Gastrocnemius medialis (tissue), 4 donors: ENCODE measurements at regions not wholly inside any gene's neighbourhood (a gene's known extent, or its start where the extent isn't known, plus 50 kb on each side); places are given as distances from the start of the nearest gene placed in this dataset.
"Not testable (repeated sequence)": the region's sequence is repeated elsewhere in the genome, so short reads cannot be mapped to it uniquely, and the experiment has no call there.

Source experiments
- ATAC-seq, 2 donors: fragments of 150-250 bp; one replicate each; pipeline ENCODE4 v1.9.1; 2016
- DNase-seq, 2 donors: peaks; one replicate each; pipeline ENCODE4 v3.0.0-alpha.2; 2019
- H3K27ac ChIP-seq, 4 donors: fragments of 200-600 bp; sonication (generic); 1 replicate in 1 of 4; 2 replicates in 3 of 4; pipeline ENCODE4 v1.5.1; 2016 to 2018; ENCODE audit warnings: mild to moderate bottlenecking in 2 of 4, moderate library complexity in 1 of 4
- H3K27me3 ChIP-seq, 3 donors: fragments of 200-600 bp; sonication (generic) in 2 of 3; 1 replicate in 1 of 3; 2 replicates in 2 of 3; pipeline versions ENCODE4 v1.5.1 to v1.6.0; 2016 to 2019; ENCODE audit warnings: mild to moderate bottlenecking in 1 of 3, moderate library complexity in 1 of 3
- H3K36me3 ChIP-seq, 2 donors: fragments of 200-600 bp; sonication (generic) in 1 of 2; one replicate each; pipeline ENCODE4 v1.5.1; 2017 to 2018
- H3K4me1 ChIP-seq, 2 donors: fragments of 200-600 bp; sonication (generic) in 1 of 2; one replicate each; pipeline ENCODE4 v1.5.1; 2016 to 2017; ENCODE audit warnings: mild to moderate bottlenecking in 2 of 2
- H3K4me3 ChIP-seq, 4 donors: fragments of 200-600 bp; sonication (generic) in 3 of 4; 1 replicate in 1 of 4; 2 replicates in 3 of 4; pipeline ENCODE4 v1.5.1; 2016 to 2019; ENCODE audit warnings: mild to moderate bottlenecking in 2 of 4
- H3K9me3 ChIP-seq, 3 donors: fragments of 200-600 bp; sonication (generic) in 2 of 3; 1 replicate in 1 of 3; 2 replicates in 2 of 3; pipeline ENCODE4 v1.5.1; 2016 to 2019
- POLR2A ChIP-seq, 2 donors: fragments of 450-650 bp; IDR thresholded peaks; one replicate each; pipeline ENCODE4 v1.6.1; 2017; ENCODE audit warnings: antibody characterized with exemption in 2 of 2, mild to moderate bottlenecking in 2 of 2, moderate library complexity in 2 of 2
- in situ Hi-C, 4 donors: fragments of 200-750 bp; cut with MboI; loops; one replicate each; pipeline versions ENCODE4 v1.15.0 to v1.8.0; 2017; ENCODE audit warnings: low sequenced_read_pairs in 4 of 4
- intact Hi-C: fragments of 100-400 bp; cut with DNase I; formaldehyde crosslinking; loops from one replicate; pipeline ENCODE4 v1.15.1; 2023; ENCODE audit warnings: low total_unique reads
- TF ChIP-seq, protein P1 (sequence below), 5 experiments: fragments of 450-650 bp in 3 of 5; fragments of 200-600 bp in 2 of 5; sonication (generic) in 2 of 5; IDR thresholded peaks in 4 of 5; conservative IDR thresholded peaks in 1 of 5; 1 replicate in 4 of 5; 2 replicates in 1 of 5; pipeline ENCODE4 v1.5.1; 2016 to 2019; ENCODE audit warnings: antibody characterized with exemption in 5 of 5, mild to moderate bottlenecking in 3 of 5, moderate library complexity in 3 of 5

DNA sequence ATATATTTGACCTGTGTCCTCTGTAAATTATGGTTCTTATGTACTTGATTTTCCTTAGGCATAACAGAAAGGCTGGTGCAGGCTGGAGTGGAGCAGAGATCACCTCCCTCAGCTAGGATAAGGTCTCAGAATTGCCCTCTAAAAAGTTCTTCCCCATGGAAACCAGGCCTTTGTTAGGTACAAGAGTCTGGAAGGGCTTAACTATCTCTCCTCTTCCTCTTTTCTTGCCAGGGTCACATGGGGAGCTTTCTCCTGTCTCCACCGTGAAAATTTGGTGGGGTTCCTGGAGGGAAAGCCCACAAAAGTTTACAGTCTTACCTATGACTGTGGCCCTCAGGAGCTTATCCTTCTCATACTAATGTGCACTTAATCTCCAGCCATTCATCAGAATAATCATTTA is 633.2 kb downstream of the MCTP2 start:
- Histone ChIP-seq H3K27me3 (no peaks in the 10 kb centered on the region), H3K36me3 (no peaks in the 10 kb centered on the region), H3K9me3 (no peaks in the 10 kb centered on the region), H3K4me3 (no peak overlapping the region), H3K4me1 (no peaks in the 10 kb centered on the region), H3K27ac (no peak overlapping the region)
- ATAC-seq (no peak), DNase-seq (no peak)
- intact Hi-C loops, result no loop called here
- TF ChIP-seq, protein P1, sequence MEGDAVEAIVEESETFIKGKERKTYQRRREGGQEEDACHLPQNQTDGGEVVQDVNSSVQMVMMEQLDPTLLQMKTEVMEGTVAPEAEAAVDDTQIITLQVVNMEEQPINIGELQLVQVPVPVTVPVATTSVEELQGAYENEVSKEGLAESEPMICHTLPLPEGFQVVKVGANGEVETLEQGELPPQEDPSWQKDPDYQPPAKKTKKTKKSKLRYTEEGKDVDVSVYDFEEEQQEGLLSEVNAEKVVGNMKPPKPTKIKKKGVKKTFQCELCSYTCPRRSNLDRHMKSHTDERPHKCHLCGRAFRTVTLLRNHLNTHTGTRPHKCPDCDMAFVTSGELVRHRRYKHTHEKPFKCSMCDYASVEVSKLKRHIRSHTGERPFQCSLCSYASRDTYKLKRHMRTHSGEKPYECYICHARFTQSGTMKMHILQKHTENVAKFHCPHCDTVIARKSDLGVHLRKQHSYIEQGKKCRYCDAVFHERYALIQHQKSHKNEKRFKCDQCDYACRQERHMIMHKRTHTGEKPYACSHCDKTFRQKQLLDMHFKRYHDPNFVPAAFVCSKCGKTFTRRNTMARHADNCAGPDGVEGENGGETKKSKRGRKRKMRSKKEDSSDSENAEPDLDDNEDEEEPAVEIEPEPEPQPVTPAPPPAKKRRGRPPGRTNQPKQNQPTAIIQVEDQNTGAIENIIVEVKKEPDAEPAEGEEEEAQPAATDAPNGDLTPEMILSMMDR (IDR thresholded peaks at IDR 0.05 in 4 of 5, conservative IDR thresholded peaks at IDR 0.05 in 1 of 5), result no peak
- TF ChIP-seq POLR2A (IDR thresholded peaks at IDR 0.05), result no peak
- in situ Hi-C loops, result no loop called here

- H3K27ac ChIP-seq, H3K36me3 ChIP-seq, H3K27me3 ChIP-seq, H3K9me3 ChIP-seq, DNase-seq, ATAC-seq, intact Hi-C loops, H3K4me3 ChIP-seq, H3K4me1 ChIP-seq, in situ Hi-C loops: not testable (repeated sequence)
Measured at GRCh38 chr15:94868265-94868664, 636.9 kb downstream of the MCTP2 start.

DNA sequence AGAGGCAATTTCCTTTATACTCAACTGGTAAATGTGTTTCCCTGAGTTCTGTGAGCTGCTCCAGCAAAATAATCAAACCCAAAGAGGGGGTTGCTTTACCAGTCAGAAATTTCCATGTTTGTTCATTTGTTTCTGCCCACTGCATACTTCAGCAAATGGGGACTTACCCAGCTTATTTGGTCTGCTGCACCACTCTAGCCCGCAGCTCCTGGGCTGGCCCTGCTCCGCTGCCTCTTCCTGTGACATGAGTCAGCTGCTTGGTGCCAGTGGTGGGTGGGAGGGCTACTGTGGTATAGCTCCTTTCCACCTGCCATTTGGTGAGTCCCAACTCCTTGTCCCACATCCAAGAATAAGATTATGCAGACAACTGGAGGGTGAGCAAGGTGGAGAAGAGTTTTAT is 644.2 kb downstream of the MCTP2 start:
- H3K4me1 ChIP-seq, result no peaks in the 10 kb centered on the region
- DNase-seq (no peak), ATAC-seq (no peak)
- TF ChIP-seq, protein P1 (IDR thresholded peaks at IDR 0.05 in 4 of 5, conservative IDR thresholded peaks at IDR 0.05 in 1 of 5), result no peak
- no peaks in the 10 kb centered on the region for H3K27me3 ChIP-seq
- no peaks in the 10 kb centered on the region for H3K9me3 ChIP-seq
- intact Hi-C loops (no loop called here), in situ Hi-C loops (no loop called here)
- no peaks in the 10 kb centered on the region for H3K36me3 ChIP-seq
- no peak overlapping the region for H3K27ac ChIP-seq
- no peak overlapping the region for H3K4me3 ChIP-seq

GRCh38 chr15:94877833-94878232 is 646.5 kb downstream of the MCTP2 start:
- intact Hi-C loops, result no loop called here

GRCh38 chr15:94882071-94882712 is 650.8 kb downstream of the MCTP2 start:
- no peaks in the 10 kb centered on the region for H3K27me3 ChIP-seq
- H3K36me3 ChIP-seq, result no peaks in the 10 kb centered on the region
- H3K4me3 ChIP-seq, result no peak overlapping the region
- TF ChIP-seq POLR2A (IDR thresholded peaks at IDR 0.05), result no peak
- no peaks in the 10 kb centered on the region for H3K9me3 ChIP-seq
- intact Hi-C loops (no loop called here), in situ Hi-C loops (no loop called here)
- no peaks in the 10 kb centered on the region for H3K4me1 ChIP-seq
- no peak overlapping the region for H3K27ac ChIP-seq
- no peak for DNase-seq
- ATAC-seq, result no peak

More at GRCh38 chr15:94877833-94878232, 646.5 kb downstream of the MCTP2 start:
- in situ Hi-C loops, result no loop called here
- Histone ChIP-seq H3K36me3 (no peaks in the 10 kb centered on the region), H3K27me3 (no peaks in the 10 kb centered on the region), H3K27ac (no peak overlapping the region), H3K4me1 (no peaks in the 10 kb centered on the region), H3K9me3 (no peaks in the 10 kb centered on the region), H3K4me3 (no peak overlapping the region)
- TF ChIP-seq, protein P1 (IDR thresholded peaks at IDR 0.05 in 4 of 5, conservative IDR thresholded peaks at IDR 0.05 in 1 of 5), result no peak
- TF ChIP-seq POLR2A (IDR thresholded peaks at IDR 0.05), result no peak
- ATAC-seq (no peak), DNase-seq (no peak)

GRCh38 chr15:94887391-94887790 is 656.0 kb downstream of the MCTP2 start:
- Histone ChIP-seq H3K4me3 (no peak overlapping the region), H3K4me1 (no peaks in the 10 kb centered on the region), H3K27ac (no peak overlapping the region), H3K27me3 (no peaks in the 10 kb centered on the region), H3K36me3 (no peaks in the 10 kb centered on the region), H3K9me3 (no peaks in the 10 kb centered on the region)
- intact Hi-C loops, result no loop called here
- in situ Hi-C loops, result no loop called here
- no peak for ATAC-seq
- TF ChIP-seq, protein P1 (IDR thresholded peaks at IDR 0.05 in 4 of 5, conservative IDR thresholded peaks at IDR 0.05 in 1 of 5), result no peak
- TF ChIP-seq POLR2A (IDR thresholded peaks at IDR 0.05), result no peak
- DNase-seq, result no peak
